Testis (tissue), 2 donors: ENCODE measurements at regions not wholly inside any gene's neighbourhood (a gene's known extent, or its start where the extent isn't known, plus 50 kb on each side); places are given as distances from the start of the nearest gene placed in this dataset.
A peak's percentile ranks its signal among the peaks of the same experiment; 100 is the strongest.

Experiments used
- DNase-seq: peaks from one replicate; pipeline ENCODE4 v3.0.0-alpha.2; 2019
- H3K27ac ChIP-seq, 2 donors: fragments of 200-600 bp; sonication (generic); one replicate each; pipeline ENCODE4 v1.5.1; 2019
- H3K27me3 ChIP-seq: fragments of 200-600 bp; sonication (generic); one replicate; pipeline ENCODE4 v1.5.1; 2019
- H3K36me3 ChIP-seq: fragments of 200-600 bp; sonication (generic); one replicate; pipeline ENCODE4 v1.5.1; 2017; ENCODE audit warnings: low read depth; ENCODE audit errors: missing control alignments
- H3K4me1 ChIP-seq: fragments of 200-600 bp; sonication (generic); one replicate; pipeline ENCODE4 v1.5.1; 2019
- H3K4me3 ChIP-seq, 2 donors: fragments of 200-600 bp; sonication (generic); one replicate each; pipeline ENCODE4 v1.5.1; 2017 to 2019
- H3K9me3 ChIP-seq: fragments of 200-600 bp; sonication (generic); one replicate; pipeline ENCODE4 v1.5.1; 2017
- POLR2A ChIP-seq: fragments of 450-650 bp; IDR thresholded peaks from one replicate; pipeline ENCODE4 v1.6.1; 2017; ENCODE audit warnings: antibody characterized with exemption, mild to moderate bottlenecking, moderate library complexity
- WGBS, 2 donors: methylation state at CpG; one replicate each; pipeline ENCODE4 v1.1.5; 2018; 5-methylcytosine and 5-hydroxymethylcytosine counted together
- intact Hi-C: fragments of 100-400 bp; cut with DNase I; formaldehyde crosslinking; loops from one replicate; pipeline ENCODE4 v1.15.1; 2023; ENCODE audit warnings: low total_unique reads
- TF ChIP-seq, protein P1 (sequence below), 3 experiments: fragments of 450-650 bp in 2 of 3; fragments of 200-600 bp in 1 of 3; sonication (generic) in 1 of 3; IDR thresholded peaks; one replicate each; pipeline ENCODE4 v1.5.1; 2016 to 2019; ENCODE audit warnings: antibody characterized with exemption in 3 of 3, mild to moderate bottlenecking in 2 of 3, moderate library complexity in 1 of 3

- H3K9me3 ChIP-seq, result no peaks in the 10 kb centered on the region
- DNase-seq, result no peak
- no peak overlapping the region for H3K4me3 ChIP-seq
- TF ChIP-seq, protein P1, sequence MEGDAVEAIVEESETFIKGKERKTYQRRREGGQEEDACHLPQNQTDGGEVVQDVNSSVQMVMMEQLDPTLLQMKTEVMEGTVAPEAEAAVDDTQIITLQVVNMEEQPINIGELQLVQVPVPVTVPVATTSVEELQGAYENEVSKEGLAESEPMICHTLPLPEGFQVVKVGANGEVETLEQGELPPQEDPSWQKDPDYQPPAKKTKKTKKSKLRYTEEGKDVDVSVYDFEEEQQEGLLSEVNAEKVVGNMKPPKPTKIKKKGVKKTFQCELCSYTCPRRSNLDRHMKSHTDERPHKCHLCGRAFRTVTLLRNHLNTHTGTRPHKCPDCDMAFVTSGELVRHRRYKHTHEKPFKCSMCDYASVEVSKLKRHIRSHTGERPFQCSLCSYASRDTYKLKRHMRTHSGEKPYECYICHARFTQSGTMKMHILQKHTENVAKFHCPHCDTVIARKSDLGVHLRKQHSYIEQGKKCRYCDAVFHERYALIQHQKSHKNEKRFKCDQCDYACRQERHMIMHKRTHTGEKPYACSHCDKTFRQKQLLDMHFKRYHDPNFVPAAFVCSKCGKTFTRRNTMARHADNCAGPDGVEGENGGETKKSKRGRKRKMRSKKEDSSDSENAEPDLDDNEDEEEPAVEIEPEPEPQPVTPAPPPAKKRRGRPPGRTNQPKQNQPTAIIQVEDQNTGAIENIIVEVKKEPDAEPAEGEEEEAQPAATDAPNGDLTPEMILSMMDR (IDR thresholded peaks at IDR 0.05), result no peak
- no peak for TF ChIP-seq POLR2A
- no peaks in the 10 kb centered on the region for H3K27me3 ChIP-seq
- intact Hi-C loops, result no loop called here
- no peaks in the 10 kb centered on the region for H3K36me3 ChIP-seq
- H3K4me1 ChIP-seq, result no peaks in the 10 kb centered on the region
- H3K27ac ChIP-seq, result no peak overlapping the region
- 79 to 91% methylated on average over 1 of the region's 1 CpG for WGBS, 2 donors
These were observed 135.4 kb upstream of the BMPER start for GRCh38 chr7:33769930-33770329.

DNA sequence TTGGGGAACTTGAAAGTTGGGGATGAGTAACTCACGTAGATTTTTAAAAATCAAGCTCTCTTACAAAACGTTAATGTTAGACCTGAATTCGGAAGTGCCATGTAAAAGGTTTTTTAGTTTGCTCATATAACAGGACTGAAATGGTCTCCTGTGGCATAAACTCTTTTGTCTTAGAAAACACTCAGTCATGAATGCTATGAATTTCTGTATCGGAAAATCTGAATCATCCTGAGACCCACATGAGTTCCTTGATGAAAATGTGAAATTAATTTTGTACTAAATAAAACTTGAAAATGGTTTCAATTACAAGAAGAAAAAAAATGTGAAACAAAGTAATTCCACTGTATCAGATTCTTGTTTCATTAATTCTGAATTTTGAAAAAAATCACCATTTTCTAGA, 134.8 kb upstream of the BMPER start:
- 95 to 97% methylated on average over 4 of the region's 4 CpGs for WGBS, 2 donors
- no peaks in the 10 kb centered on the region for H3K4me1 ChIP-seq
- H3K4me3 ChIP-seq, result no peak overlapping the region
- no peak for DNase-seq
- no peak overlapping the region for H3K27ac ChIP-seq
- H3K27me3 ChIP-seq, result no peaks in the 10 kb centered on the region
- TF ChIP-seq, protein P1 (IDR thresholded peaks at IDR 0.05), result no peak
- TF ChIP-seq POLR2A, result no peak
- no peaks in the 10 kb centered on the region for H3K9me3 ChIP-seq
- H3K36me3 ChIP-seq, result no peaks in the 10 kb centered on the region
- intact Hi-C loops, result no loop called here

GRCh38 chr7:33771422-33771821, 133.9 kb upstream of the BMPER start:
- no peak for TF ChIP-seq POLR2A
- TF ChIP-seq, protein P1 (IDR thresholded peaks at IDR 0.05), result no peak
- WGBS, 2 donors, result 83 to 93% methylated on average over 3 of the region's 3 CpGs
- Histone ChIP-seq H3K4me1 (no peaks in the 10 kb centered on the region), H3K27me3 (no peaks in the 10 kb centered on the region), H3K36me3 (no peaks in the 10 kb centered on the region), H3K27ac (no peak overlapping the region), H3K9me3 (no peaks in the 10 kb centered on the region), H3K4me3 (no peak overlapping the region)
- DNase-seq, result no peak
- intact Hi-C loops, result no loop called here

DNA sequence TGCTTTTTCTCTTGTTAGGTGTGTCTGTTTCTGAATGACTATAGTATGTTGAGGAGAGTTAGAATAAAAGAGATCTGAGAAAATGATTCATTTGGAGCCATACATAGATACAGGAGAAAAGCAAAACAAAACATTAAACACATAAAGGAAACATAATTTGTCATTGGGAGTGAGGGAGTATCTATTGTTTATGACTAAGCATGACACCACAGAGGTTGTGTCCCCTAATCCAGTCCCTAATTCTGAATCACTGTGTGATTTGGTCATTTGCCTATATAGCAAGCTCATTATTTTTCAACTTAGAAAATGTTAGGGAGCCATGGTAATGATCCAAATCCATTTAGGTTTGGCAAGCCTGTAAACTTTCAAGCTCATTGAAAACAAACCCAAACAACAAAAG, 132.3 kb upstream of the BMPER start:
- Histone ChIP-seq H3K4me1 (no peaks in the 10 kb centered on the region), H3K36me3 (no peaks in the 10 kb centered on the region), H3K9me3 (no peaks in the 10 kb centered on the region), H3K4me3 (no peak overlapping the region), H3K27ac (no peak overlapping the region), H3K27me3 (no peaks in the 10 kb centered on the region)
- intact Hi-C loops, result no loop called here
- TF ChIP-seq, protein P1 (IDR thresholded peaks at IDR 0.05), result no peak
- TF ChIP-seq POLR2A, result no peak
- DNase-seq, result no peak

DNA sequence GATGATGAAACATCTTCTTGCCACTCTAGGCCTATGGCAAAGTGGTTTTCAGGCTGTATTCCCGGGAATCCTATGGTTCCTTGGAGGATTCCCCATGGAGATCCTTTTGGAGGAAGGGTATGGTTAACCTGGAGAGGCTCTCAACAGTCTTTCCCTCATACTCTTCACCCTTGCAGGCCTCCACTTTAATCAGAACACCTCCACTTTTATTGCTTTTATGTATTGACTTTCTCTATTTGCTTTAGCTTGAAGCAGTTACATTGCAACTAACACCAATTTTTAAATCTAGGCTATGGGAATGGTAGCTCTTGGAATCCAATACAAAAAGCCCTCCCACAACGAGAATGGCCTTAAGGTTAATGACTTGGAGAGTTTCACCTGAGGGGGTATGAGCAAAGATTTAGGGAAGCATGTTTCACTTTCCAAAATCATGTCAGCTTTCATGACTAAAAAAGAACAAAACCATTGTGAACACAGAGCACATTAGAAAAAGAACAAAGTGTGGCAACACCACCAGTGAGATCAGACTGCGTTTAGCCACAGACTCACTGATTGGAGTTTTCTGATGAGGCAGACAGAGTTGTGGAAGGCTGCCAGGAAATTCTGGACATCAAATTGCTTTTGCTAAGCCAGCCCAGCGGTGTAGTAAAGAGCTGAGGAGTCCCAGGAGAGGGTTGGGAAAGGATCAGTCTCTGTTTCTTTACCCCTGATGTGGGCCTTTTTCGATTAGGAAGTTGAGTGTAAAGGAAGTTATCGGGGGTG, 130.4 kb upstream of the BMPER start:
- DNase-seq, result peak; percentile 43
- Histone ChIP-seq H3K27me3 (no peaks in the 10 kb centered on the region), H3K4me1 (no peaks in the 10 kb centered on the region), H3K27ac (no peak overlapping the region), H3K4me3 (no peak overlapping the region), H3K36me3 (no peaks in the 10 kb centered on the region), H3K9me3 (no peaks in the 10 kb centered on the region)
- TF ChIP-seq, protein P1 (IDR thresholded peaks at IDR 0.05), result no peak
- TF ChIP-seq POLR2A, result no peak
- intact Hi-C loops, result no loop called here
- WGBS, 2 donors, result 75% methylated on average over 6 of the region's 6 CpGs
